Right lobe of liver (tissue), 4 donors: ENCODE measurements at regions not wholly inside any gene's neighbourhood (a gene's known extent, or its start where the extent isn't known, plus 50 kb on each side); places are given as distances from the start of the nearest gene placed in this dataset.

Experiments used
- POLR2A ChIP-seq: fragments of 450-650 bp; IDR thresholded peaks from one replicate; pipeline ENCODE4 v1.6.1; 2017; ENCODE audit warnings: antibody characterized with exemption, mild to moderate bottlenecking
- TF ChIP-seq, protein P1 (sequence below), 4 donors: fragments of 200-600 bp in 3 of 4; fragments of 450-650 bp in 1 of 4; IDR thresholded peaks; one replicate each; pipeline versions ENCODE4 v1.5.1 to v1.8.0; 2016 to 2022; ENCODE audit warnings: antibody characterized with exemption in 4 of 4, mild to moderate bottlenecking in 2 of 4
- donor health status: DM: no; HTN: no; CAD: no.
- donor health status: DM: no; HTN: no; CAD: no.
- donor health status: DM: no; HTN: yes; CAD: no.

DNA sequence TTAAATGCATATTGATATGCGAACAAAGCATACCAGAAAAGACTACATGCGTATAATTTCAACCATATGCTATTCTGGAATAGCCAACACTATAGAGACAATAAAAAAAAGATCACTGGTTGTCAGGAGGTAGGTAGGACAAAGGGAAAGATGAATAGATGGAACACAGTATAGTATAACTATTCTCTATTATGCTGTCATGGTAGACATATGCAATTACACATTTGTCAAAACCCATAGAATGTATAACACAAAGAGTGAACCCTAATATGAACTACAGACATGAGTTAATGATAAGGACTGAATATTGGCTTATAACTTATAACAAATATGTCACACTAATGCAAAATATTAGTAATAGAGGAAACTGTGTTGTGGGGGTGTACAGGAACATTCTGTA, 460.8 kb downstream of the TAF11L14 start:
- TF ChIP-seq POLR2A = no peak
- TF ChIP-seq, protein P1, sequence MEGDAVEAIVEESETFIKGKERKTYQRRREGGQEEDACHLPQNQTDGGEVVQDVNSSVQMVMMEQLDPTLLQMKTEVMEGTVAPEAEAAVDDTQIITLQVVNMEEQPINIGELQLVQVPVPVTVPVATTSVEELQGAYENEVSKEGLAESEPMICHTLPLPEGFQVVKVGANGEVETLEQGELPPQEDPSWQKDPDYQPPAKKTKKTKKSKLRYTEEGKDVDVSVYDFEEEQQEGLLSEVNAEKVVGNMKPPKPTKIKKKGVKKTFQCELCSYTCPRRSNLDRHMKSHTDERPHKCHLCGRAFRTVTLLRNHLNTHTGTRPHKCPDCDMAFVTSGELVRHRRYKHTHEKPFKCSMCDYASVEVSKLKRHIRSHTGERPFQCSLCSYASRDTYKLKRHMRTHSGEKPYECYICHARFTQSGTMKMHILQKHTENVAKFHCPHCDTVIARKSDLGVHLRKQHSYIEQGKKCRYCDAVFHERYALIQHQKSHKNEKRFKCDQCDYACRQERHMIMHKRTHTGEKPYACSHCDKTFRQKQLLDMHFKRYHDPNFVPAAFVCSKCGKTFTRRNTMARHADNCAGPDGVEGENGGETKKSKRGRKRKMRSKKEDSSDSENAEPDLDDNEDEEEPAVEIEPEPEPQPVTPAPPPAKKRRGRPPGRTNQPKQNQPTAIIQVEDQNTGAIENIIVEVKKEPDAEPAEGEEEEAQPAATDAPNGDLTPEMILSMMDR (IDR thresholded peaks at IDR 0.05) = no peak
